ENCODE measurements at regions not wholly inside any gene's neighbourhood (a gene's known extent, or its start where the extent isn't known, plus 50 kb on each side); places are given as distances from the start of the nearest gene placed in this dataset.

DNA sequence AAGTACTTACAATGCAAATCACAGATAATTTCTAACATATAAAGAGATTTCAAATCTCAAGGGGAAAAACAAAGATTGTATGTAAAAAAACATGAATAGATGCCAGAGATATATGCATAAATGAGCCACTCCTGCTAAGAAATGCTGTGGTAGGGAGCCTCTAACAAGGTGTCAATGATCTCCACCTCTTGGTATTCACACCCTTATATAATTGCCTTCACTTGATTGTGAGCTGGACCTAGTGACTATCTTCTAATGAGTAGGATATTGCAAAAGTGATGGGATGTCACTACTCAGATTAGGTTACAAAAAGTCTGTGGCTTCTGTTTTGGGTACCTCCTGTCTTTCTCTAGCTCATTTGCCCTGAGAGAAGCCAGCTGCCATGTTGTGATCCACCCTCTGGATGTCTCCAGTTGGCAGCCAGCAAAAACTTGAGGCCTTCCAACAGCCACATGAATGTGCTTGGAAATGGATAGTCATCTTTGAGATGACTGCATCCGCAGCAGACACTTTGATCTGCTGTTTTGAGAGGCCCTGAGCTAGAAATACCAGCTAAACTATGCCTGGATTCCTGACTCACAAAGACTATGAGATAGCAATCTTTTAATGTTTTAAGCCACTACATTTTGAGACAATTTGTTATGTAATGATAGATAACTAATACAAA, 196.1 kb upstream of the FGGY start:
- no peak overlapping the region for H3K27ac ChIP-seq (ENCODE audit: low read depth, low read length)
- no peaks in the 10 kb centered on the region for H4K20me1 ChIP-seq (replicated peaks in 1 of 2; ENCODE audit: control insufficient read depth in 1 of 2, insufficient read depth in 2 of 2, low read length in 2 of 2)
- no peaks in the 10 kb centered on the region for H3K27me3 ChIP-seq (replicated peaks in 1 of 4; ENCODE audit: control insufficient read depth in 3 of 4, extremely low read depth in 1 of 4, insufficient read depth in 3 of 4, low read length in 3 of 4)
- H2BK12ac ChIP-seq (ENCODE audit: low read depth, low read length): no peak overlapping the region
- no peak for TF ChIP-seq CTBP2 (IDR thresholded peaks at IDR 0.05; ENCODE audit: borderline replicate concordance, insufficient read depth, insufficient read length, low read length)
- no peak for TF ChIP-seq EP300 (IDR thresholded peaks at IDR 0.05; ENCODE audit: borderline replicate concordance in 1 of 2, low read depth in 2 of 2, low read length in 2 of 2)
- no peak for TF ChIP-seq MAFK (IDR thresholded peaks at IDR 0.05; ENCODE audit: low read depth, low read length)
- H2BK120ac ChIP-seq (replicated peaks; ENCODE audit: low read depth, low read length): no peak overlapping the region
- no peak overlapping the region for H2BK5ac ChIP-seq (ENCODE audit: low read depth, low read length)
- no peaks in the 10 kb centered on the region for H3K23me2 ChIP-seq (ENCODE audit: low read depth, low read length)
- no peaks in the 10 kb centered on the region for H3K36me3 ChIP-seq (ENCODE audit: control insufficient read depth in 2 of 4, insufficient read depth in 4 of 4, low read length in 3 of 4)
- POLR2A ChIA-PET (ENCODE audit: partially characterized antibody): no interaction called here
- DNase-seq (ENCODE audit: low read depth in 1 of 2, low spot score in 2 of 2) (no peak), FAIRE-seq (no peak)
- no peak overlapping the region for H3K9ac ChIP-seq (replicated peaks in 1 of 4; ENCODE audit: extremely low read depth in 1 of 4, low read depth in 3 of 4, low read length in 3 of 4)
- H2AFZ ChIP-seq (ENCODE audit: low read length): no peak overlapping the region
- no peak overlapping the region for H4K8ac ChIP-seq (ENCODE audit: extremely low read depth, insufficient read depth, low read length)
- H3K79me1 ChIP-seq (ENCODE audit: low read depth, low read length): no peaks in the 10 kb centered on the region
- no peak overlapping the region for H4K5ac ChIP-seq (ENCODE audit: insufficient read length, low read depth, low read length)
- no peak overlapping the region for H3K18ac ChIP-seq (ENCODE audit: extremely low read depth, low read length)
- H2AK5ac ChIP-seq (ENCODE audit: low read depth, low read length): no peak overlapping the region
- no peak overlapping the region for H2BK15ac ChIP-seq (ENCODE audit: low read length)
- H3K9me3 ChIP-seq (ENCODE audit: insufficient read depth in 2 of 2, low read depth in 1 of 2, low read length in 1 of 2): peaks cover 0 to 10% of the 10 kb centered on the region in 2 experiments; a peak in 1 of 4 replicates
- no peak overlapping the region for H2BK20ac ChIP-seq (ENCODE audit: low read length)
- H4K91ac ChIP-seq (replicated peaks; ENCODE audit: insufficient read length, low read length): no peak overlapping the region
- H3K56ac ChIP-seq (replicated peaks; ENCODE audit: insufficient read length, low read depth, low read length): no peak overlapping the region
- 90% methylated on average over 1 of the region's 1 CpG; no CpG with 5 or more reads in 1 of the 2 experiments for WGBS, 2 experiments (ENCODE audit: extremely low coverage in 1 of 2, insufficient coverage in 1 of 2, insufficient read length in 1 of 2, insufficient replicate concordance in 2 of 2, low coverage in 1 of 2, low lambda C conversion rate in 2 of 2, missing lambda C conversion rate in 1 of 2)
- H3K4me2 ChIP-seq (ENCODE audit: insufficient read depth in 1 of 2, low read depth in 2 of 2, low read length in 2 of 2): no peak overlapping the region
- no peak overlapping the region for H3K4ac ChIP-seq (replicated peaks; ENCODE audit: insufficient read length, low read depth, low read length)
- no peak overlapping the region for H3K4me3 ChIP-seq (ENCODE audit: extremely low read depth in 1 of 4, insufficient read depth in 2 of 4, low read depth in 3 of 4, low read length in 4 of 4)
- no peak overlapping the region for H3K23ac ChIP-seq (ENCODE audit: insufficient read length)
- CTCF ChIA-PET (ENCODE audit: partially characterized antibody): no interaction called here
- H3K79me2 ChIP-seq (ENCODE audit: control insufficient read depth in 1 of 2, insufficient read depth in 2 of 2, low read length in 2 of 2): no peaks in the 10 kb centered on the region
- H3K14ac ChIP-seq (ENCODE audit: insufficient read length): no peak overlapping the region
- H3K4me1 ChIP-seq (replicated peaks in 1 of 4; ENCODE audit: control insufficient read depth in 3 of 4, insufficient read depth in 4 of 4, low read length in 3 of 4): no peaks in the 10 kb centered on the region

All from H1 (cell line).